ENCODE measurements at regions not wholly inside any gene's neighbourhood (a gene's known extent, or its start where the extent isn't known, plus 50 kb on each side); places are given as distances from the start of the nearest gene placed in this dataset.

- no peak for TF ChIP-seq CTCF (conservative IDR thresholded peaks at IDR 0.05; ENCODE audit: low read depth, low read length)
These were observed 408.6 kb downstream of the CAAP1 start for GRCh38 chr9:26483991-26484390.

GRCh38 chr9:26477963-26478362 is 414.6 kb downstream of the CAAP1 start:
- no peak overlapping the region for H3K4me3 ChIP-seq (ENCODE audit: low read depth, low read length)
- TF ChIP-seq CTCF (conservative IDR thresholded peaks at IDR 0.05; ENCODE audit: low read depth, low read length): no peak
- DNase-seq (ENCODE audit: low read depth): no peak

More at GRCh38 chr9:26483991-26484390, 408.6 kb downstream of the CAAP1 start:
- no peak overlapping the region for H3K4me3 ChIP-seq (ENCODE audit: low read depth, low read length)
- no peak for DNase-seq (ENCODE audit: low read depth)

GRCh38 chr9:26471261-26471660 is 421.3 kb downstream of the CAAP1 start:
- H3K4me3 ChIP-seq (ENCODE audit: low read depth, low read length): no peak overlapping the region
- no peak for TF ChIP-seq CTCF (conservative IDR thresholded peaks at IDR 0.05; ENCODE audit: low read depth, low read length)
- no peak for DNase-seq (ENCODE audit: low read depth)

- no peak overlapping the region for H3K4me3 ChIP-seq (ENCODE audit: low read depth, low read length)
- DNase-seq (ENCODE audit: low read depth): no peak
- TF ChIP-seq CTCF (conservative IDR thresholded peaks at IDR 0.05; ENCODE audit: low read depth, low read length): no peak
These were observed 422.3 kb downstream of the CAAP1 start for GRCh38 chr9:26470284-26470683.

- no peak for TF ChIP-seq CTCF (conservative IDR thresholded peaks at IDR 0.05; ENCODE audit: low read depth, low read length)
- DNase-seq (ENCODE audit: low read depth): no peak
- H3K4me3 ChIP-seq (ENCODE audit: low read depth, low read length): no peak overlapping the region
These were observed 428.8 kb downstream of the CAAP1 start for GRCh38 chr9:26463837-26464236.

- H3K4me3 ChIP-seq (ENCODE audit: low read depth, low read length): no peak overlapping the region
- DNase-seq (ENCODE audit: low read depth): no peak
- no peak for TF ChIP-seq CTCF (conservative IDR thresholded peaks at IDR 0.05; ENCODE audit: low read depth, low read length)
These were observed 429.9 kb downstream of the CAAP1 start for GRCh38 chr9:26462751-26463150.

GRCh38 chr9:26462213-26462612 is 430.4 kb downstream of the CAAP1 start:
- no peak for DNase-seq (ENCODE audit: low read depth)
- no peak for TF ChIP-seq CTCF (conservative IDR thresholded peaks at IDR 0.05; ENCODE audit: low read depth, low read length)
- H3K4me3 ChIP-seq (ENCODE audit: low read depth, low read length): no peak overlapping the region

Data from choroid plexus epithelial cell (primary cell).